ENCODE measurements at regions not wholly inside any gene's neighbourhood (a gene's known extent, or its start where the extent isn't known, plus 50 kb on each side); places are given as distances from the start of the nearest gene placed in this dataset.

DNA sequence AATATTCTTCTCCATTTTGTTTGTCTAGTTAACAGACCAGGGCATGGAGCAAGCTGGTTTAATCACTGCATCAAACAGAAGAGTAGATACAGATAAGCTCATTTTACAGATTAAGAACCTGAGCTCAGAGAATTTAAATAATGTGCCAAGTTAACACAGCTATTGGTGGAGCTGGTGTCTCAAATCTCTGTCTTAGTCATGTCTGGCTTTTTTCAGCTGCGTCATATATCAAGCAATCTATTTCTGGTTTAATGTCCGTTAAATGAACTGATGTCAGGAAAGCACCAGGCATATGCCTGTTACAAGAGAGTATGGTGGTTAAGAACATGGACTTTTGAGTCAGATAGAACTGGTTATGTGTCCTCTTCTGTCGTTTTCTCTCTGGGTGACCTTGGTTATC is 79.8 kb upstream of the ADGRA3 start (continued):
- TF ChIP-seq ZNF592 (IDR thresholded peaks at IDR 0.05) (no peak), E2F8 (IDR thresholded peaks at IDR 0.05; ENCODE audit: low read depth, partially characterized antibody) (no peak), SIN3A (IDR thresholded peaks at IDR 0.05; ENCODE audit: low read depth, low read length) (no peak), NR2F1 (conservative IDR thresholded peaks at IDR 0.05) (no peak), NFXL1 (IDR thresholded peaks at IDR 0.05; ENCODE audit: borderline replicate concordance) (no peak), SREBF2 (IDR thresholded peaks at IDR 0.05; ENCODE audit: low read length) (no peak), EZH2 (IDR thresholded peaks at IDR 0.05; ENCODE audit: borderline replicate concordance, control insufficient read depth, low read depth, low read length) (no peak), ZNF274 (IDR thresholded peaks at IDR 0.05; ENCODE audit: insufficient read depth, insufficient read length) (no peak), IRF4 (IDR thresholded peaks at IDR 0.05; ENCODE audit: low read depth, low read length) (no peak), BRCA1 (IDR thresholded peaks at IDR 0.05; ENCODE audit: low read depth, low read length) (no peak), NBN (IDR thresholded peaks at IDR 0.05) (peak; percentile 64)
- TF ChIP-seq, protein P1, sequence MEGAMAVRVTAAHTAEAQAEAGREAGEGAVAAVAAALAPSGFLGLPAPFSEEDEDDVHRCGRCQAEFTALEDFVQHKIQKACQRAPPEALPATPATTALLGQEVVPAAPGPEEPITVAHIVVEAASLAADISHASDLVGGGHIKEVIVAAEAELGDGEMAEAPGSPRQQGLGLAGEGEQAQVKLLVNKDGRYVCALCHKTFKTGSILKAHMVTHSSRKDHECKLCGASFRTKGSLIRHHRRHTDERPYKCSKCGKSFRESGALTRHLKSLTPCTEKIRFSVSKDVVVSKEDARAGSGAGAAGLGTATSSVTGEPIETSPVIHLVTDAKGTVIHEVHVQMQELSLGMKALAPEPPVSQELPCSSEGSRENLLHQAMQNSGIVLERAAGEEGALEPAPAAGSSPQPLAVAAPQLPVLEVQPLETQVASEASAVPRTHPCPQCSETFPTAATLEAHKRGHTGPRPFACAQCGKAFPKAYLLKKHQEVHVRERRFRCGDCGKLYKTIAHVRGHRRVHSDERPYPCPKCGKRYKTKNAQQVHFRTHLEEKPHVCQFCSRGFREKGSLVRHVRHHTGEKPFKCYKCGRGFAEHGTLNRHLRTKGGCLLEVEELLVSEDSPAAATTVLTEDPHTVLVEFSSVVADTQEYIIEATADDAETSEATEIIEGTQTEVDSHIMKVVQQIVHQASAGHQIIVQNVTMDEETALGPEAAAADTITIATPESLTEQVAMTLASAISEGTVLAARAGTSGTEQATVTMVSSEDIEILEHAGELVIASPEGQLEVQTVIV (IDR thresholded peaks at IDR 0.05; ENCODE audit: borderline replicate concordance, partially characterized antibody) = no peak
- TF ChIP-seq, protein P2, sequence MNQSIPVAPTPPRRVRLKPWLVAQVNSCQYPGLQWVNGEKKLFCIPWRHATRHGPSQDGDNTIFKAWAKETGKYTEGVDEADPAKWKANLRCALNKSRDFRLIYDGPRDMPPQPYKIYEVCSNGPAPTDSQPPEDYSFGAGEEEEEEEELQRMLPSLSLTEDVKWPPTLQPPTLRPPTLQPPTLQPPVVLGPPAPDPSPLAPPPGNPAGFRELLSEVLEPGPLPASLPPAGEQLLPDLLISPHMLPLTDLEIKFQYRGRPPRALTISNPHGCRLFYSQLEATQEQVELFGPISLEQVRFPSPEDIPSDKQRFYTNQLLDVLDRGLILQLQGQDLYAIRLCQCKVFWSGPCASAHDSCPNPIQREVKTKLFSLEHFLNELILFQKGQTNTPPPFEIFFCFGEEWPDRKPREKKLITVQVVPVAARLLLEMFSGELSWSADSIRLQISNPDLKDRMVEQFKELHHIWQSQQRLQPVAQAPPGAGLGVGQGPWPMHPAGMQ (IDR thresholded peaks at IDR 0.05; ENCODE audit: borderline replicate concordance) = no peak

Measured in GM12878 (cell line).